GM19240 (cell line): ENCODE measurements at regions not wholly inside any gene's neighbourhood (a gene's known extent, or its start where the extent isn't known, plus 50 kb on each side); places are given as distances from the start of the nearest gene placed in this dataset.
"Not testable (repeated sequence)": the region's sequence is repeated elsewhere in the genome, so short reads cannot be mapped to it uniquely, and the experiment has no call there.

ENCODE experiments used
- DNase-seq: peaks from one replicate; pipeline ENCODE4 v3.0.0; 2011; ENCODE audit warnings: low spot score; ENCODE audit not compliant: insufficient read length

DNA sequence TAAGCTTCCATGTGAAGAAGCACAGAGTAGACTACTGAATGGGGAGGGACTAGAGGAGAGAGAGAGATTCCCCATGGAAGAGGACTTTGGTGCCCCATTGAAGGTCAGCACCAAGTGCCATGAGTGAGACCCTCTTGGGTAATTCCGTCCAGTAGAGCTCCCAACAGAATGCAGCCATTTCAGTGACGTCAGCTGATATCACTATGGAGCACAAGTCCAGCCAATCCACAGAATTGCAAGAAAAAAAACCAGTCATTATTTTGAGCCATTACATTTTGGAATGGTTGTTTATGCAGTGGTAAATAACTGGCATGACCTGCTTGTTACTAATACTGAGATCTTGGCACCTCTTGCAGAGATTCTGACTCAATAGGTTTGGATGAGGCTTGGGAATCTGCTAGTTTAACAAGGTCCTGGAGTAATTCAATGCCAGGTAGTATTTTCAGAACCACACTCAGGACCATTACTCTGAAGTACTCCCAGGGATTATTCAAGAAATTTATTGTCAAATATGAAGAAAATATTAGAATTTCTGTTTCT, 52.6 kb upstream of the SP8 start:
- DNase-seq, result no peak

DNA sequence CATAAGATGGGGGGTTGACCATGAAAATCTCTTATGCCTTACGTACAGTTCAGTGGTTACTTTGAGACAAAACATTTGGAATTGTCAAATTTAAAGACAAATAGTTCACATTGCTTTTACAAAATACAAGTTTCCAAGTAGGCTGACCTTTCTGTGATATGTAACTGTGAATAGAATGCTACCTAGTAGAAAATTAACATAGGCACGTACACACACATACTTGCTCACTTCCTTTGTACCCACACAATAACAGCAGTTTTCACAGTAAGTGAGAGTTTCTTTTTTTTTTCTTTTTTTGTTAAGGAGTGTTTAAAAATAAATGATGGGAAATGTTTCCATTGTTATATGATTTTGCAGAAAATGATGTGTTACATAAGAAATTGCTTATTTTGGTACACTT, 53.3 kb upstream of the SP8 start:
- no peak for DNase-seq

DNA sequence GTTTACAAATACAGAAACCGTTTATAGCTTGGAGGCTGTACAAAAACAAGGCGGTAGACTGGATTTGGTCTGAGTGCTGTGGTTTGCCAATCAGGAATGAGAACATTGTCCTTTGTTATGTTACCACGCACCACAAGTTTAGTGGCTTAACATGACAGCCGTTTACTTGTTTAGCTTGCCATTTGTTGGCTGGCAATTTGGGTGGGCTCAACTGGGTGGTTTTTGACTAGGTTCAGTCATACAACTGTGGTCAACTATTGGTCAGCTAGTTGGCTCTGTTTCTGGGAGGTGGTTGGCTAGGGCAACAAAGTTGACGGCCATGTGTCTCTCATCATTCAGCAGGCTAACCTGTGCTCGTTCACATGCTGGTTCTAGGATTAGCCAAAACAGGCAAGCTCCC, 60.1 kb upstream of the SP8 start:
- DNase-seq, result no peak

DNA sequence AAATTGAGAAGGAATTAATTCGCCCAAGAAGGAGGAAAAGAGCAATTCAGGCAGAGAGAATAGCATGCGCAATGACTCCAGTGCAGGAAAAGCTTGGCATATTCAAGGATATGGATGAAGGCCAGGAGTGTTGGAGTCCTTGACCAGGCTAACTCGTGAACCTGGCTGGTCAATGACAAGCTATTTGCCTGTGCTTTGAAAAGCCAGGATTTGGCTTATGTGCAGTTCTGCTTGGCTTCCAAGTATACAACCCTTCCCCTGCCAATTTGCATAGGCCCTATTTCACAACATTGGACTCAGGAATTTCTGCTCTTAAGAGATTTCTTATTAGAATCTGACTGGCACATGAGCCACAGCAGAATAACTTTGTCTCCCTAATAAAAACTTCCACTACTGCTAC, 72.3 kb upstream of the SP8 start:
- no peak for DNase-seq

DNA sequence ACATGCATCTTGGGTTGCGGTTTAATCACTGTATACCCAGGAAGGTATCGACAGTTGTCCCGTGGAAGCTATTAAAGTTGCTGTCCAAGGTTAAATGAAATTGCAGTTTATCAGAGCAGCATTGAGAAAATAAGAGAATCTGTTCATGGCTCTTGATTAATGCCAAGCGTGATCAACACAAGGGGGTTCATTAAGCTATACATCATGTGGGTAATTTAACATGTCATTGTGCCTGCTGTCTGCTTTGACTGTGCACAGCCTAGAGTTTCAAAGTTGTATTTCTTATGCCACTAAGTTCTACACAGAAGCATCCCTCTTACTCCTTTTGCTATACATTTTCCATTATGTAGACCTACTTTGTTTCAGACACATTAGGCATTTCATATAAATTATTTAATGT, 74.8 kb upstream of the SP8 start:
- DNase-seq, result no peak

DNA sequence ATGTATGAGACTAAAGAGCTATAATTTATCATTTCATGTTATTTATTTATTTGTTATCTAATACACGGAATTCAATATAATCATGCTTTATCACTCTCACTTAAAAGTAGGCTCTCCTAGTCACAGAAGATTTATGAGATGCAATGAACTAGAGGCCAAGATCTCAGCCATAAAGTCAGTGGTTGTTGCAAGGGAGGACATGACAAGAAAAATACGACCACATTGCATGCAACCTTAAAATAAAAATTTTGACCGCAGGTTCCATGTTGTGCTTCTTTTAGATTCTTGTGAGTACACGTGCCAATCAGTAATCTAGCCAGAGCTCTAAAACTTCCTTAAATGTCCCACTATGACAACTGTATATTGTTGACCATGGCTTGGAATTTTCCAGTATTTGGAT, 75.9 kb upstream of the SP8 start:
- no peak for DNase-seq

DNA sequence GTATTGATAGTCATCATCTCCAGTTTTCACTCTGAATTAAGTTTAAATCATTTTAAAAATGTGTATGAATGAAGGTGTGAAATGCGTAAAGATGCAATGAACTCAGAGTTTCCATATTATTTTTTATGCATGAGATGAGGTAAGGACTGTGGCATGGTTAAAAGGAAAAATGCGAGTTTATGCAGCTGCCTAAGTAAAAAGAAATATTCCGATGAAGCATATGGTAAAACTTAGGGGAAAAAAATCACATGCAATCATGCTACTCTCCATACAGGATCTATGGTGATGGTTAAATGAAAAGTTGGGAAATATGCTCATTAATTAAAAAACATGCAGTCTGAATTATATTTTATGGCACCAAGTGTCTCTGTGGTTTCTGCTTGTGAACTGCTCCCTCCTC, 77.5 kb upstream of the SP8 start:
- DNase-seq, result no peak

DNA sequence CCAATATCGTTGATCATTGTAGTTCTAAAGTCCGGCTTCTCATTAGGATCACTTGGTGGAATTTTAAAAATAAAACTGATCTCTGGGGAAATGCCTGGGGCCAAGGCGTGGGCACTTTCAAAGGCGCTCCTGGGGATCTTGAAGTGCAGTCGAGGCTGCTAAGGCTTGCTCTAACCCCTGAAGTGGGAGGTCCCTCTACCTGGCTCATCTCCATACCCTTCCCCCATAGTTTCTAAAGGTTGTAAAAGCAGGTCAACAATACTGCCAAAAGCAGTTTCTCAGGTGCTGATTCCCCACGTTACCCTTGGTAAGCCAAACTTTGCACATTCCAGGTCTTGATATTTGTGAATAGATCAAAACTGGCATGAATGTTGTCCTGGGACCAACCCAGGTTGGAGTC, 79.0 kb upstream of the SP8 start:
- no peak for DNase-seq

DNA sequence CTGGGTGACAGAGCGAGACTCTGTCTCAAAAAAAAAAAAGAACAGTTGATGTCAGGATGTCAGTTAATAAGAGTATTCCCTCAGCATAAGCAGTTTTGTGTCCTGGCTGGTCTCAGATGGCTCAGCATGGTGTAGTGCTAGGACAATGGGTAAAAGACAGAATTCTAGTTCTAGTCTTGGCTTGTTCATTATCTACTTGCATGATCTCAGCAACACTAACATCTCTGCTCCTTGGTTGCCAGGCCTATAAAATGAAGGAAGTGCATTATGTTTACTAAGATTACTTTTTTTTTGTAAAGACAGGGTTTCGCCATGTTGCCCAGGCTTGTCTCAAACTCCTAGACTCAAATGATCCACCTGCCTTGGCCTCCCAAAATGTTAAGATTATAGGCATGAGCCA, 84.3 kb upstream of the SP8 start:
- DNase-seq, result no peak

DNA sequence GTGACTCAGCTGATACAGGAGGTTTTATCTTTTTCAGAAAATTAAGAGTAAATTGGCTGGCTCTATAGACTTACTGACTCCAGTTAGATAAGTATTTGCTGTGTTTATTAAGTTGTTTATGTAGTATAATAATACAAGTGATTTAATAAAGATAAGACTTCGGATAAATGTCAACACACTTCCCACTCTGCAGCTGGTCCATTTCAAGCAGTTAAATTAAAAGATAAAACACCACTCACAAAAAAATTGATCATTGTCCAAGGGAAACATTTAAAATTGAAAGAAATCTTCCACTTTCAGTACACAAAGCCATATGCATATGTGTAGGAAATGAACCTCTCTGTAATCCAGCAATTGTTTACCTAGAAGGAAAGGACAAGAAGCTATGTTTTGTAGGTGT, 106.1 kb upstream of the SP8 start:
- DNase-seq, result no peak

DNA sequence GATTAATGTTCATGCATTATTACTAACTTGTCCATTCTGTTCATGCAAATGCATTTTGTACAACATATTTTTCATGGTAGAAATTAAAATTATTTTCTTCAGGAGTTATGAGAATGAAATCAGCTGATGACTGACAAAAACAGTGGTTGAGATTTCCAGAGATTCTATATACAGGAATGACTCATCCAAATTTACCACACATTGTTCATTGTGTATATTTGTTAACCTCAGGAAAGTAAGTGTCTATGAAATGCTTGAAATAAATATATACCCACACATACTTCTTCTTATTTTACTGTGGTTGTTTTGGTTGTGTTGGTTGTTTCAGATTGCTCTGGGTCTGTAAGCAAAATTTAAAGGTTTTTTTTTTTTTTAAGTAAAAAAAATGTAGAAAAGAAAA, 108.1 kb upstream of the SP8 start:
- DNase-seq, result no peak

DNA sequence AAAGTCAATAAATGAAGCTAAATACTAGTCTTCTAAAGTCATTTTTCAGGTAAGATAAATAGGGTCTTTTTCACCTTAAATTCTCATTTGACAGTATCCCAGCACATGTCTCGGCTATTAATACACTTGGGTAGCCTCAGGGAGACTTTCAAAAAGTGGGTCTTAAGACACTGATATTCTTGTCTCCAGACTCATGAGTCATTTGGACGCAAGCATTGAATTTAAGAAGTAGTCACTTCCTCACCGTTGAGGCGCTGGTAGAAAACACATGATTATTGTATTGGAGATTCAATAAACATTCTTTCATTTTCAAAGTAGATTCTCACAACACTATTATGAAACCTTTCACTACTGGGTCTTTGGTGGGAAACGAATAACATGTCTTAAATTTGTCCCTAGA, 108.9 kb upstream of the SP8 start:
- no peak for DNase-seq

DNA sequence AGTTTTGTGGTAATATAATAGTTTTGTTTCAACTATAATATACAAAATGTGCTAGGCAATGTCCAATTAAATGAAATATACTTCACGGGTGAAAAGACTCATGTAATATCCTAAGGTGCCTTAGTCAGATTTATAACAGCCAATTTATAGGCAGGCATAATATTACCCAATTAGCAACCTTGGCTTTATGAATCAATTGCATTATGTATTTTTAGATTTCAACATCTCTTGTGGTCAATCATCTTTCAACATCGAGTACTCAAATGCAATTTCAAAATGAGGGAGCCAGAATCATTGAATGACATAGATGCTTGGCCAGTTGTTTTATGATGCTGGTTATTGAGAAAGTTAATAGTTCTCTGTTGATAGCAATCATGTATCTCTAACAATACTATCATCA, 110.3 kb upstream of the SP8 start:
- no peak for DNase-seq

DNA sequence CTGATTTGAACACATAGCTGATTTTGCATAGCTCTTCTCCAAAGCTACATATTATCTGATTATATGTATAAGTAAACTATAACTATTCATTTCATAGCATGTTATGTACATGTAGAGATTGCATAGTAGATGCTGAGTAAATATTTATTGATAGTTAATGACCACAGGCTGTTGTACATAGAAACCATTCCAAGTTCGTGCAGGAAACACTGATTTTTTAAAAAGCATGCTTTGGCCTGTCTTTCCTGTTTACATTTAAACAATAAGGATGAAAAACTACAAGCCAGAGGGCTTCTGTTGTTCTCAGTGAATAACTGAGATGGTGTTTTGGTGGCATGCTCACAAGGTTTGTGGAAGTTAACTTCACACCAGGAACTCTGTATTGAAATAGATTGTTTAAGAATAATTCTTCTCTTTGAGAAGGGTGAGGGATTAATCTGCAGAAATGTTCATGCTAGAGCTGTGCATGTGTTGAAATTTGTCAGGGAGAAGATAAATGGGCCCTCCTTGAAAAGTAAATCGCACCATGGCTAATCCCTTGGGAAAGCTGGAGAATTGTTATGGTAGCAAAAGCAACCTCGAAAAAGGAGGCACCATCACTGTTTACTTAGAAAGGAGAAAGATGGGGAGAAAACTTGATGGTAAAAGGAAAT, 120.2 kb upstream of the SP8 start:
- no peak for DNase-seq

DNA sequence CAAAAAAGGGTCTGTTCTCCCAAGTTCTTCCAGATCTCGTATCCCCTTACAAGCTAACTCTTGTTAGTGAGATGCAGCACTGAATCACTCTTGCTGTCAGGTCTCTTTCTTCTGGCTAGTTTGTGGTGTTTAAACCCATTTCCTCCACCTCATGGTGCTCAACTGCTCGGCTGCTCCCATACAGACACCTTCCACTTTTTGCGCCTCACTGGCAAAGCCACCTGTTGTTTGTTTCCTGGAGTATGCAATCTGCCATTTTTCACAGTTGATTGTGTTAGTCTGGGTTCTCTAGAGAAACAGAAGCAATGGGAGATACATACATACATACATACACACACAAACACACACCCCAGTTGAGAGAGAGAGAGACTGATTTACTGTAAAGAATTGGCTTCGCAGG, 124.4 kb upstream of the SP8 start:
- DNase-seq, result no peak

DNA sequence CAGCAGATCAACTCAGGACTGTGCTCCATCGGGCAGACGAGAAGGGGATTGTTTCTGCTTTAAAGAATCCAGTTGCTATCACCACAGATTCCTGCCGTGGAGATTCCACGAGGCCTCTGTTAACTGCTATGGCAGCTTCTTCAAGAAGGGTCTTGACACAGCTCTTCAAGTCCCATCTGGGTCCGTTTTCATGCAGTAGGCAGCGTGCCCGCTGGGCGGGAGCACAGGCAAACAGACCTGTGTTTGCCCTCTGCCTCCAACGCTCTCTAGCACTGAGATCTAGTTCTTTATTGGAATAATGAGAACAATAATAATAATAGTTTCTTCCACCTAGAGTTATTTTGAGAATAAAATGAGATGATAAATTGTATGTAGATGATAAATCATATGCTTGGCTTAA, 127.2 kb upstream of the SP8 start:
- no peak for DNase-seq

DNA sequence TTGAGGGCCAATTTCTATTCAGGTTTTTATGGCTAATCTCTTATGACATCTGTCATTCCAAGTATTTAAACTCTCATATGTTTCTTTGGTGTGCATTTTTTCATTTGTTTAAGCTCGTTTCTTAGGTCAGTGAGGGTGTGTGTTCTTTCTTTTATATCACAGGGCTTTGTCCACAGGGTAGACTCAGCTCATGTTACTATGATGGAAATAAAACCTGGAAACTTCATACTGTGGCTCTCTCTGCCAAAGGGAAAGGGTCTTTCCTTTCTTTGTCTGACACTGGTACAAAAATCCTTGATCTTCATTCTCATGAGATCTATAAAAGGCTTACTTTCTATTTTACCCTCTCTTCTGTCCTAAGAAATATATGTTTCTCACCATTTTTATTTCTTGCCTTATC, 129.6 kb upstream of the SP8 start:
- DNase-seq, result no peak

DNA sequence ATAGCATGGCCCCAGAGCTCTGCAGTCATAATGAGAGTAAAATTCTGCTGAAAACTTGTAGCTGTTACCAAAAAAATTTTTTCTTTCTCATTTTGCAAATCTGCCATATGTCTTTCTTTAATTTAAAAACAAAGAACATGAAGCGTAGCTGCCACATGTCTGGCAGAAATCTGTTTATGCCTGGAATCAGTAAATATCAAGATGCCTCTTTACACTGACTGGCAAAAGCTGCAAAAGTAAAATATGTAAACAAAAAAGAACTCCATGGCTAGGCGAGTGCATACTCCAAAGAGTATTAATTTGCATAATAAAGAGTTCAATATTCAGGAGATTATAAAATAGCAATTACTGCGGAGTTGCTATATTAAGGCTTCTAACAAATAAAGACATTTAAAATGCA, 130.9 kb upstream of the SP8 start:
- DNase-seq, result no peak

DNA sequence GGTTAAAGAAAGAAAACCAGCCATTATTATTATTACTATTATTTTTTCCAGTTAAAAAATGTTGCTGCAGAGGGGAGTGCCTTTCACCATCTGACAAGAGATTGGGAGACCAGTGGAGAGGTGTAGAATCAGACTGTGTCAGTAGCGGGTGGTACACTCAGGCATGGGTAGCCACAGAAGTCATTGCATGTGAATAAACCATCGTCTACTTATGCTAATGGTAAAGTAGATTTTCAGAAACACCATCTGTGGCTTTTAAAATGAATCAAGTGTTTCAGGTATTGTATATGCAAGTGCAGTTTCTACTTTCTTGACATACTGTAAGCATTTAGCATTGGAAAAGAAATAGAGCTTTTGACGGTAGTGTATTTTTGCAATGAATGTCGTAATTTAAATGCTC, 131.5 kb upstream of the SP8 start:
- DNase-seq, result no peak

DNA sequence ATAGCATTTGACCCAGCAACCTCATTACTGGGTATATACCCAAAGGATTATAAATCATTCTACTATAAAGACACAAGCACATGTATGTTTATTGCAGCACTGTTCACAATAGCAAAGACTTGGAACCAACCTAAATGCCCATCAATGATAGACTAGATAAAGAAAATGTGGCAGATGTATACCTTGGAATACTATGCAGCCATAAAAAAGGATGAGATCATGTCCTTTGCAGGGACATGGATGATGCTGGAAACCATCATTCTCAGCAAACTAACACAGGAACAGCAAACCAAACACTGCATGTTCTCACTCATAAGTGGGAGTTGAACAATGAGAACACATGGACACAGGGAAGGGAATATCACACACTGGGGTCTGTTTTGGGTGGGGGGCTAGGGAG, 140.5 kb upstream of the SP8 start:
- not testable (repeated sequence) for DNase-seq

DNA sequence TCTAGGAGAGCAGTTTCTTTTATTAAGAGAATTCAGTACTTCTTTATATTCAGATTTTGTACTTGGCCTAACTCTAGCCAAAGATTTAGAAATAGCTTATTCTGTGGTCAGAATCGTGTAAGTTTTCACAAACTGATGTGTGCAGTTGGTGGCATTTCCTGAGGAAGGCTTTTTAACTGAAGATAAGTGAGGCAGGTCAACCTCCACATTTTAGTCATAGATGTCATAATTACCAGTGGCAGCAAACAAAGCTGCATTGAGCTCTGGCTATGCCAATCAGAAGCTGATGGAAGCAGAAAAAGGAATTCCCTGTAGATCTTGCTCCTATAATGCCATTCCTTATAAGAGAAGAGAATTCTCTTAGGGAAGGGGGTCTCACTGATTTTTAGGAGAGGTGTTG, 141.3 kb upstream of the SP8 start:
- no peak for DNase-seq

DNA sequence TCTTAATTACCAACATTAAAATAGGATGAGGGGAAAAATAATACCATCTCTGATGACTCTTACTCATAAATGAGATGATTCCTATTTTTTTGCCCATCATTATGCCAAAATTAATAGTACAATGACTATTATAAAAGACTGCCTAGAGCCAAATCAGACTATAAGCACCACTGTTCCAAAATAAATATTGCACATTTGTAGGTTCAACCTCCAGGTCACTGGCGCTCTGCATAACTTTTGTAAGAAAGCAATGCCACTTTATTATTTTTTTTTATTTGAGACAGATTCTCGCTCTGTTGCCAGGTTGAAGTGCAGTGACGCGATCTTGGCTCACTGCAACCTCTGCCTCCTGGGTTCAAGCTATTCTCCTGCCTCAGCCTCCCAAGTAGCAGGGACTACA, 142.5 kb upstream of the SP8 start:
- no peak for DNase-seq

DNA sequence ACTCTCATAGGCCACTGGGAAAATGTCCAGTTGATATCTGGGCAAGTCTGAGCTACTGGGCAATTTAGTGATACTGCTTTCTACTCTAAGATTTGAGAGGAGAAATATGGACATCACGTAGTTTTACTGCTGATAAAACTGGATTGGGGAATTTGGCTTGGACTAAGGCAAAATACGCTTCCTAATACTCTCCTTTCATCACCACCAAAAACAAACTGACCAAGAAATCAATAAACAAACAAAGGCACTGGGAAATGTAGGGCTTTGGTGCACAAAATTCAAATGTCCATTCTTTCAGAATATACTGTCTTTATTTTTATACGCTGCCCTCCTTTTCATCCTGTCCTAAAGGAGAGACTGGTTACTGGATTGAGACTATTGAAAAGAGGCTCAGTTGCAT, 145.1 kb upstream of the SP8 start:
- DNase-seq, result no peak
